GM18517 (cell line): ENCODE measurements at regions not wholly inside any gene's neighbourhood (a gene's known extent, or its start where the extent isn't known, plus 50 kb on each side); places are given as distances from the start of the nearest gene placed in this dataset.

Experiments
- ATAC-seq: cut with Tn5 transposase; IDR thresholded peaks from one replicate; pipeline ENCODE4 v1.9.1; 2021; ENCODE audit warnings: mild to moderate bottlenecking, moderate library complexity; ENCODE audit not compliant: unreplicated experiment

GRCh38 chr13:70923863-70924752, 815.9 kb upstream of the KLHL1 start:
- ATAC-seq, result no peak

- ATAC-seq, result no peak
Observed at GRCh38 chr13:70911286-70911685, 803.0 kb upstream of the KLHL1 start.

- no peak for ATAC-seq
Observed at GRCh38 chr13:70908795-70909194, 800.5 kb upstream of the KLHL1 start.

GRCh38 chr13:70905035-70905434, 796.8 kb upstream of the KLHL1 start:
- ATAC-seq, result no peak

- no peak for ATAC-seq
Observed at GRCh38 chr13:70896136-70896535, 787.9 kb upstream of the KLHL1 start.

GRCh38 chr13:70895599-70895998, 787.3 kb upstream of the KLHL1 start:
- ATAC-seq, result no peak

- no peak for ATAC-seq
Observed at GRCh38 chr13:70894258-70894657, 786.0 kb upstream of the KLHL1 start.

- no peak for ATAC-seq
Observed at GRCh38 chr13:70893832-70894231, 785.6 kb upstream of the KLHL1 start.

- ATAC-seq, result no peak
Observed at GRCh38 chr13:70890289-70890688, 782.0 kb upstream of the KLHL1 start.

- no peak for ATAC-seq
Observed at GRCh38 chr13:70889163-70889562, 780.9 kb upstream of the KLHL1 start.

GRCh38 chr13:70884196-70884595, 775.9 kb upstream of the KLHL1 start:
- no peak for ATAC-seq

GRCh38 chr13:70874636-70875035, 766.4 kb upstream of the KLHL1 start:
- no peak for ATAC-seq

GRCh38 chr13:70864731-70865130, 756.5 kb upstream of the KLHL1 start:
- no peak for ATAC-seq

GRCh38 chr13:70856711-70857110, 748.5 kb upstream of the KLHL1 start:
- ATAC-seq, result no peak

GRCh38 chr13:70856025-70856424, 747.8 kb upstream of the KLHL1 start:
- ATAC-seq, result no peak

GRCh38 chr13:70849222-70849621, 741.0 kb upstream of the KLHL1 start:
- no peak for ATAC-seq

- ATAC-seq, result no peak
Observed at GRCh38 chr13:70844391-70845108, 736.3 kb upstream of the KLHL1 start.

GRCh38 chr13:70842062-70842644, 733.9 kb upstream of the KLHL1 start:
- no peak for ATAC-seq

GRCh38 chr13:70841240-70842061, 733.2 kb upstream of the KLHL1 start:
- no peak for ATAC-seq

GRCh38 chr13:70835371-70835770, 727.1 kb upstream of the KLHL1 start:
- no peak for ATAC-seq

- ATAC-seq, result no peak
Observed at GRCh38 chr13:70829748-70830147, 721.5 kb upstream of the KLHL1 start.
